Right cardiac atrium (tissue), 5 donors: ENCODE measurements at regions not wholly inside any gene's neighbourhood (a gene's known extent, or its start where the extent isn't known, plus 50 kb on each side); places are given as distances from the start of the nearest gene placed in this dataset.

Experiments used
- ATAC-seq, 2 donors: fragments of 200-7000 bp; cut with Tn5 transposase; one replicate each; pipeline versions ENCODE4 v1.8.0 to v1.9.1; 2020; ENCODE audit warnings: moderate library complexity in 2 of 2, mild to moderate bottlenecking in 1 of 2
- DNase-seq, 3 donors: peaks; one replicate each; pipeline ENCODE4 v3.0.0-alpha.2; 2020
- H3K27ac ChIP-seq: one replicate; pipeline ENCODE4 v1.5.1; 2013; ENCODE audit warnings: mild to moderate bottlenecking, low read length, control low read depth, moderate library complexity
- H3K27me3 ChIP-seq: one replicate; pipeline ENCODE4 v1.6.1; 2013; ENCODE audit not compliant: control insufficient read depth, insufficient read depth
- H3K4me1 ChIP-seq: one replicate; pipeline ENCODE4 v1.6.1; 2013; ENCODE audit warnings: low read length; ENCODE audit not compliant: control insufficient read depth, insufficient read depth
- H3K4me3 ChIP-seq: one replicate; pipeline ENCODE4 v1.5.1; 2013; ENCODE audit warnings: low read length, control low read depth
- H3K9me3 ChIP-seq: one replicate; pipeline ENCODE4 v1.6.1; 2013; ENCODE audit warnings: low read length; ENCODE audit not compliant: control insufficient read depth
- WGBS: extraction: QIAGEN DNeasy Blood & Tissue Kit; methylation state at CpG from one replicate; pipeline ENCODE4 v1.1.7; 2013; 5-methylcytosine and 5-hydroxymethylcytosine counted together
- intact Hi-C, 4 donors: fragments of 100-400 bp; cut with DNase I; formaldehyde crosslinking; loops; one replicate each; pipeline versions ENCODE4 v1.11.0 to v1.14.0; 2022 to 2023
- donor health status: healthy with polysubstance abuse.
- donor health status: DM: no; HTN: yes; CAD: no.
- donor health status: DM: no; HTN: no; CAD: no.
- donor health status: DM: no; HTN: yes; CAD: no; lungs with severe emphysema.
- donor health status: DM: yes; HTN: yes; CAD: no.

DNA sequence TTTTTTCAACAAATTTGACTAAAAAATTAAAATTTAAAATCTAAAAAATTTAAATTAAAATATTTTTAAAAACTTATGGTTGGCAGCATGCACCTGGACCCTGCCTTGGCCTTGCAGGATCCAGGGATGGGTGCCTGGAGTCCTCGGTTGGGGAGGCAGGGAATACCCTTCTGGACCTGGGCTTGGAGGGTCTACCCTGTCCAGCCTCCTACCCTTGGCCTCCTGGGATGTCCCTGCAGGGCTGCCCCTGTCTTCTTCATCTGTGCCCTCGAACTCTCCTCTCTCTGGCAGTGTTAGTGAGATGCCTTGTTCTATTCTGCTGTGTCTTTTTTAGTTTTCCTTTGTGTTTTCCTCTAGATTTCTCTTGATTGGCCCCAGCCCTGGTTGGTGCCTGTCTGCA is 68.9 kb upstream of the HAAO start:
- no peaks in the 10 kb centered on the region for H3K27me3 ChIP-seq
- no peak for ATAC-seq
- H3K9me3 ChIP-seq, result no peaks in the 10 kb centered on the region
- no peak for DNase-seq
- H3K27ac ChIP-seq, result no peak overlapping the region
- H3K4me1 ChIP-seq, result no peaks in the 10 kb centered on the region
- intact Hi-C loops, result loop anchor here in 1 of 4 donors (5.0 kb wide), 1 partner anchor 86 kb away; no protein-coding TSS in a partner anchor
- 99% methylated on average over 2 of the region's 2 CpGs for WGBS
- H3K4me3 ChIP-seq, result no peak overlapping the region

DNA sequence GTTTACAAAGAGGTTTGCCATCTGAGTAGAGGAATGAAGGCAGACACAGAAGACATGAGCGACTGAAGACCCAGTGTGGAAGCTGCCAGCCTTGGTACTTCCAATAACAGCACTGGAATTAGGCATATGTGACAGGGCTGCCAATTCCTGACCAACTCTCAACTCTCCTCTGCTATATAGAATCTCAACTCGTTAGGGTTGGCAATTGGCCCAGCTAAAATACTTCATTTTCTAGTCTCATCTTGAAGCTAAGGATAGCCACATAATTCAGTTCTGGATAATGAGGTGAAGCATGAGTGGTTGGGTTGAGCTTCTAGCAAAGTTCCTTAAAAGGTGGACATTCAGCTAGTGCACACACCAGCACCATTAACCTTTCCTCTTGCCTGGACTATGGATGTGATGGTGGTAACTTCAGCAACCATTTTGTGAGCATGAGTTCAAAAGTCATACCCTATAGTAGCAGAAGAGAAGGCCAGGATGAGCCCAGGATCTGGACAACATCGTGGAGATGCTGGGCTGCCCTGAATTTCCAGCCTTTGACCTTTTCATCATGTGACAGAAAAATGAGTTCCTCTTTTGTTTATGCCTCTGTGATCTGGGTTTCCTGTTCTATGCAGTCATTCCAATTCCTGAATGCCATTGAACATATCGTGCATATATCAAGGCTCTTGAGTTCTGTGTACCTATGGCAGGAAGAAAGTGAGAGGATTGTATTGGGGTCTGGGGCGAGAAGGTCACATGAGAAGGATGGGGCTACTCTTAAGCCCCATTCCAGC is 68.1 kb upstream of the HAAO start:
- intact Hi-C loops, result loop anchor here in 1 of 4 donors (5.0 kb wide), 1 partner anchor 87 kb away; no protein-coding TSS in a partner anchor
- no peaks in the 10 kb centered on the region for H3K4me1 ChIP-seq
- H3K9me3 ChIP-seq, result no peaks in the 10 kb centered on the region
- no peak for ATAC-seq
- H3K4me3 ChIP-seq, result no peak overlapping the region
- DNase-seq, result no peak
- H3K27me3 ChIP-seq, result no peaks in the 10 kb centered on the region
- WGBS, result 69% methylated on average over 5 of the region's 5 CpGs
- H3K27ac ChIP-seq, result no peak overlapping the region

DNA sequence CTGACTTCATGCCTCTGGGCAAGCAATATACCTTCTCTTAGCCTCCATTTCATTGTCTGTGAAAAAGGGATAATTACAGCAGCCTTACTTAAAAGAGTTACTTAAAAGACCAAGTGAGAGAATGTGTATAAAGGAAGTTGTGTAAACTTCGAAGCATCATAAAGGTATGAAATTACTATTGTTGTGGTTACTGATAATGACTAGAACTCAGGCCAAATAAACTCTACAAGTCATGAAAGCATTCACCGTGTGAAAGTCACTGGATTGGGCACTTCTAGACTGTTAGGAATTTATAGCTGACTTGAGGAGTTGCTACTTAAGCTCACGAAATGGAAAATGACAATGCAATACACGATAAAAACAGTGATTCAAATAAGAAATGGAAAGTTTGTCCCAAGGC is 67.4 kb upstream of the HAAO start:
- no peak overlapping the region for H3K27ac ChIP-seq
- no peaks in the 10 kb centered on the region for H3K9me3 ChIP-seq
- intact Hi-C loops, result loop anchor here in 1 of 4 donors (5.0 to 10.0 kb wide), 2 partner anchors 88 to 365 kb away; partner anchors contain the start of gene ZFP36L2
- H3K4me3 ChIP-seq, result no peak overlapping the region
- ATAC-seq (no peak), DNase-seq (no peak)
- WGBS, result 63% methylated on average over 4 of the region's 4 CpGs
- H3K27me3 ChIP-seq, result no peaks in the 10 kb centered on the region
- no peaks in the 10 kb centered on the region for H3K4me1 ChIP-seq

DNA sequence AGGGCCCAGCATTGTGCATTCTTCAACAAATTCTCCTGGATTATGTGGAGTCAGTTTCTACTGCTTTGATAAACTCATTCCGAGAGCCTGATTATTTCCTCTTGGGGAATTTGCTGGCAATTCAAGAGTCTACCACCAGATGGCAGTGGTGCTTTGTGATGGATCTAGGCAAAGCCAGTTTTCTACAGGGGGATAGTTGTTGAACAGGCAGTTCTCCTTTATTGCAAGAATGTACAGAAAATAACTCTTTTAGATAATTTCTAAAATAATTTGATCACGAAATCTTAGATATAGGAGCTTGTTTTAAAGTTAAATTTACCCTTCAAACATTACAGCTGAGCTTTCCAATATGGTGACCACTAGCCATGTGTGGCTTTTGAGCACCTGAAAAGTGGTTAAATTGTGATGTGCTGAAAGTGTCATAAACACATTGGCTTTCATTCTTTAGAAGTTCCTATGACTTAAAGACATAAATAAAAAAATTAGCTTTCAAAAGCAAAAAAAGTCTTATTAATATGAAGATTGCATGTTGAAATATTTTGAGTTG is 66.7 kb upstream of the HAAO start:
- H3K27ac ChIP-seq, result no peak overlapping the region
- H3K4me3 ChIP-seq, result no peak overlapping the region
- H3K9me3 ChIP-seq, result no peaks in the 10 kb centered on the region
- H3K4me1 ChIP-seq, result peaks cover 6% of the 10 kb centered on the region
- intact Hi-C loops, result loop anchor here in 1 of 4 donors (10.0 kb wide), 1 partner anchor 366 kb away; the partner anchor contains the start of gene ZFP36L2
- ATAC-seq (no peak), DNase-seq (no peak)
- WGBS, result 27% methylated on average over 2 of the region's 2 CpGs
- no peaks in the 10 kb centered on the region for H3K27me3 ChIP-seq

DNA sequence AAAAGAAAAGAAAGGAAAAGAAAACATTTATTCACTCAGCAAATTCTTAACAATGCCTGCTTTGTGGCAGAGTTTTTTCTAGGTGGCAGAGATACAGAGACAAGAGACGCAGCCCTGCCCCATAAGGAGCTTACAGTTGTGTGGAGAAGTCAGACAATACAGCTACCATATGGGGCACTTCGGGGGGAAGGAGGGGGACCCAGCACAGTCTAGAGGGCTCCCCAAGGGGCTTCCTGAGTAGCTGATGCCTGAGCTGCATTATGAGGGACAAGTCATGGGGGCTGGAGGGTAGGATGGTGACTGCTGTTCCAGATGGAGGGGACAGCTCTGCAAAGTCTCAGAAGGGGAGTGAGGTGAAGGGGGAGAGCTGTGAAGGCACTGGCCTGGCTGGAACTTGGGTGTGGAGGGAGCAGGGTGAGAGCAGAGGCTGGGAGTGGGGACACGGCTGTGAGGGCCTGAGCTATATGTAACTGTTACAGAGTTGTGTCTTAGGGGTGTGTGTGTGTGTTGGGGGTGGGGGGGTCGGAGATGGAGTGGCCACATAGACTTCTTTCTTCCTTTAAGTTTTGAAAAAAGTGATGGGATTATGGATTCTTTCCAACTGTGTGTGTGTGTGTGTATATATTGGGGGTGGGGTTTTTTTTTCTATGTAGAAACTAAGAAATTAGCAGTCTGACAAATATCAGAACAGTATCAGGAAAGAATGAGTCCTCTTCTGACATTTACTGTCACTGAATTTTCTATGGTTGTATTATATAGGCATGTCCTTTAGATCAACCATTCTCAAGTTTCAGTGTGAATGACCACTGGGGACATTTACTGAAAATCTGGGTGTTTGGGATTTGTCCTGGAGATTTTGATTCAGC is 66.0 kb upstream of the HAAO start:
- H3K4me1 ChIP-seq, result peaks cover 8% of the 10 kb centered on the region
- no peak overlapping the region for H3K4me3 ChIP-seq
- DNase-seq, result no peak
- ATAC-seq, result no peak
- no peaks in the 10 kb centered on the region for H3K9me3 ChIP-seq
- H3K27me3 ChIP-seq, result no peaks in the 10 kb centered on the region
- no peak overlapping the region for H3K27ac ChIP-seq
- WGBS, result 82% methylated on average over 4 of the region's 4 CpGs
- intact Hi-C loops, result loop anchor here in 1 of 4 donors (10.0 kb wide), 1 partner anchor 366 kb away; the partner anchor contains the start of gene ZFP36L2

DNA sequence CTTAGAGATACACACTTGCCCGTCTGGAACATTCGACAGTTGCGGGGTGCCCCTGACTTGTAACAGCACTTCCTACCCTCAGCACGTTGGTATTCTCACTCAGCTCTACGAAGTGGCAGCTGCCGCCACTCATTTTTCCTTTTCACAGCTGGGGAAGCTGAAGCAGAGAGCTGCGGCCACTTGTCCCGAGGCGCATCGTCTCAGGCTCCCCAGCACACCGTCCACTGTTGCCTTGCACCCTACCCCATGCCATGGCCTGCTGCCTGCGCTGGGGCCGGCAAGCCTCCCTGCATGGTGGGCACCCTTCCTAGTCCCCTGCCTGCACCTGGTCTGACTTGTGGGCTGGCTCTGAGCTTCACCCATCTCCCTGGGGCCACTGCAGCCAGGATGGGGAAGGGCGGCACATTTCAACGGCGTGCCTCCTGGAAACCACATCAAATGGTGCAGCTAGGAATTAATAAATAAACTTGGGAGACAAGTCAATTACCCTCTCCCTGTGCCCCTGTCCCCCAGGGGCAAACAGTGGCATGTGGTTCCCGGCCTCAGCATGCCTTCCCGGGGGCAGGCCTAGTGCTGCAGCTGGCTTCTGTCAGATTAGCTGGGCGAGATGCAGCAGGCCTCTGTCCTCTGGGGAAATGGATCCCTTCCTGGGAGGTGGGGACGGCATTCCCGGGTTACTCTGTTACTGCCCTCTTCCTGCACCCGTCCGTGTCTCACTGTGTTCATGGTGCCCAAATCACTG is 64.7 kb upstream of the HAAO start:
- H3K27me3 ChIP-seq, result no peaks in the 10 kb centered on the region
- H3K27ac ChIP-seq, result no peak overlapping the region
- ATAC-seq (no peak), DNase-seq (no peak)
- H3K4me1 ChIP-seq, result peaks cover 8% of the 10 kb centered on the region
- H3K4me3 ChIP-seq, result no peak overlapping the region
- intact Hi-C loops, result loop anchor here in 1 of 4 donors (10.0 kb wide), 1 partner anchor 368 kb away; the partner anchor contains the start of gene ZFP36L2
- H3K9me3 ChIP-seq, result no peaks in the 10 kb centered on the region
- WGBS, result 88% methylated on average over 23 of the region's 23 CpGs

DNA sequence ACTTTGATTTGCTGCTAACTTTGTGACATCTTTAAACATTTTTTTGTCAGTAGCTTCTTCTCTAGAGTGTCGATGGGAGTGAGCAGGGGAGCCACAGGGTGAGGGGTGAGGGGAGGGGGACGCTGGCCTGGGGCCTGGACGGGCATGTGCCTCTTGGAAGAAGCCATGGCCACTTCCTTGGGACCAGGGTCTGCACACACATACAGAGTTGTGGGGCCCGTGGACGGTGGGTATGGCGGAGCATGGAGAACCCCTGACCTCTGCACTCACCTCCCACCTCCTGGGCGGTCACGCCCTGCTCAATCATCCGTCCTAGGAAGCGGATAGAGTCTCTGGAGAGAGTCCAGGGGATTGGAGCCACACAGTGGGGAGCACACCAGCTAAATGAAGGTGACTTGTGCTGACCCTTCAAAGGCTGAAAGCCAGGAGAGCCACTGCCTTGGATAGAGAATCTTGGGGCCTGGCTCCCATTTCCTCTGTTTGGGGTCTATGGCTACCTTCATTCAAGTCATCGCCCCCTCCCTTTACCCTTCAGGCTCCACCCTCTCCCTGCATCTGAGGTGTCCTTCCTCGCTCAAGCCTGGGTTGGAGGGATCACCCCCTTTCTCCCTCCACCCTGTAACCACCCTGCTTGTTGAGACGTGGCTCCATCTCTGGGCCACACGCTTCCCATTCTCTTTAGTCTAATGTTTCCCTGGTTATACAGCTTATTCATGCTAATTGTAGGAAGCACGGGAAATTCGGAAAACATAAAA is 63.9 kb upstream of the HAAO start:
- no peak for DNase-seq
- H3K27me3 ChIP-seq, result no peaks in the 10 kb centered on the region
- 95% methylated on average over 16 of the region's 16 CpGs for WGBS
- intact Hi-C loops, result loop anchor here in 1 of 4 donors (10.0 kb wide), 1 partner anchor 369 kb away; the partner anchor contains the start of gene ZFP36L2
- H3K9me3 ChIP-seq, result no peaks in the 10 kb centered on the region
- no peak for ATAC-seq
- no peak overlapping the region for H3K4me3 ChIP-seq
- H3K27ac ChIP-seq, result no peak overlapping the region
- peaks cover 8% of the 10 kb centered on the region for H3K4me1 ChIP-seq

DNA sequence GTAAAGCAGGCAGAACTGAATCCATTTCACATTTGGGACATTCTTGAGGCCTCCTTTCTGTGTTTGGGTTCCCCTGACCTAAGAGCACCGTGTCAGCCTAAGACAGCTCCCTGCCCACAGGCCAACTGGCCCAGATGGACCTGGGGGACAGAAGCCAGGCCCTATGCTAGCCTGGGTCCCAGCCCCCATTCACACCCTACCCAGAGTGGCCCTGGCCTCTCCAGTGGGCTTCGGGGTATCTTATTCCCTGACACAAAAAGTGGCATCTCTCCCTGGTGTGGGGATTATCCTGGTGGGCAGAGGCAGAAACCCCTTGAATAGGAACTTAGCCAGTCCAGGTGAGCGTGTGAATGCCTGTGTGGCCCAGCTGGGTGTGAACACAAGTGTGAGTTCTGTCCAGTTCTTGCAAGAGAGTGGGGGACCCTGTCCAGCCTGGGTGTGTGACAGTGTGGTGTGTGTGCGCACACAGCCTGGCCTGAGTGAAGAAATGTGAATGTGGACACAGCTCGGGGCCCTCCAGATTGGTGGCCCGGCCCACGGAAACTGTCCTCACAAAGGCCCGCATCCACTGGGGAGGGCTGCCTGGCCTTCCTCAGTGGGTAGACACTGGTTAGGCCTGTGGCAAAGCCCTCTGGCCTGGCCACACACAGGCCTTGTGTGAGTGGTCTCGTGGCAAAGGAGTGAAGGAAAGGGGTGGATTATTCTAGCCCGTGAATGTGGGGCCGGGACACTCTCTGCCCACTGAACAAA is 63.0 kb upstream of the HAAO start:
- H3K9me3 ChIP-seq, result no peaks in the 10 kb centered on the region
- peaks cover 8% of the 10 kb centered on the region for H3K4me1 ChIP-seq
- no peak overlapping the region for H3K4me3 ChIP-seq
- H3K27me3 ChIP-seq, result no peaks in the 10 kb centered on the region
- 78% methylated on average over 11 of the region's 11 CpGs for WGBS
- ATAC-seq, result no peak
- intact Hi-C loops, result loop anchor here in 1 of 4 donors (10.0 kb wide), 1 partner anchor 369 kb away; the partner anchor contains the start of gene ZFP36L2
- no peak for DNase-seq
- H3K27ac ChIP-seq, result no peak overlapping the region

DNA sequence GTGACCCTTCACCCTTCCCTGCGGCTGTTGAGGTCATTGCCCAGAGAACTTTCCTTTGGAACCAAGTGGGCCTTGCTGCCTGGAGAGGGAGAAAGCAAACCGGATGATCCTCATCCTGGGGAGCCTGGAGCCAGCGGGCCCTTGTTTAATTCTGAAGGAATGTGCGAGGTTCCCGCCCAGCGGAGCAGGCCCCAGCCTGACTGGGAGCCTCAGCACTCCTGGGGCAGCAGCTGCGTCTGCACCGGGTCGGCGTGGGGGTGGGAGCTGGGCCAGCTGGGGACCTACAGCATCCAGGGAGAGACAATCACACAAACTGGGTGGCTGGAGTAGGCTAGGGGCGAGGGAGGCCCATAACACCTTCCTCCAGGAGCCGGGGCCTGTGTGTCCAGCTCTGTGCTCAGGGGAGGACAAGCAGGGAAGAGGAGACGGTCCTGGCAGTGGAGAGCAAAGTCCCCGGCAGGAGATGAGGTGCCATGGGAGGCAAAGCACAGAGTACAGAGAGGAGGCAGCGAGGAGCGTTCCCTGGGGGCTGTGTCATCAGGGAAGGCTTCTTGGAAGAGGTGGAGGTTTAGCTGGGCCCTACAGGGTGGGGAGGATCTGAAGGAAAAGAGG is 61.9 kb upstream of the HAAO start:
- DNase-seq, result peak; percentile 69 to 87 (median 85)
- ATAC-seq, result peak; percentile 73 to 78
- H3K4me3 ChIP-seq, result no peak overlapping the region
- H3K9me3 ChIP-seq, result no peaks in the 10 kb centered on the region
- intact Hi-C loops, result loop anchor here in 1 of 4 donors (10.0 kb wide), 1 partner anchor 370 kb away; the partner anchor contains the start of gene ZFP36L2
- peak overlapping the region; percentile 32 for H3K27ac ChIP-seq
- H3K27me3 ChIP-seq, result no peaks in the 10 kb centered on the region
- WGBS, result 53% methylated on average over 16 of the region's 16 CpGs
- peaks cover 8% of the 10 kb centered on the region for H3K4me1 ChIP-seq
